HAP-1 (cell line): ENCODE measurements at regions not wholly inside any gene's neighbourhood (a gene's known extent, or its start where the extent isn't known, plus 50 kb on each side); places are given as distances from the start of the nearest gene placed in this dataset.

ENCODE experiments used
- DNase-seq, 2 experiments: peaks; one replicate each; pipeline ENCODE4 v3.0.0-alpha.2; 2016 to 2020; ENCODE audit warnings: low spot score in 2 of 2
- H3K27me3 ChIP-seq: fragments of 250-450 bp; sonication (Bioruptor Pico); 2 replicates; pipeline ENCODE4 v1.5.1; 2020; ENCODE audit warnings: low read depth, mild to moderate bottlenecking, moderate library complexity
- H3K36me3 ChIP-seq: fragments of 250-450 bp; sonication (Bioruptor Pico); replicated peaks from 2 replicates; pipeline ENCODE4 v1.5.1; 2020; ENCODE audit warnings: mild to moderate bottlenecking
- H3K4me1 ChIP-seq: fragments of 250-450 bp; sonication (Bioruptor Pico); 2 replicates; pipeline ENCODE4 v1.5.1; 2020; ENCODE audit warnings: mild to moderate bottlenecking
- H3K4me3 ChIP-seq: fragments of 250-450 bp; sonication (Bioruptor Pico); 2 replicates; pipeline ENCODE4 v1.5.1; 2020; ENCODE audit warnings: mild to moderate bottlenecking, moderate library complexity
- H3K9me3 ChIP-seq: fragments of 250-450 bp; sonication (Bioruptor Pico); 2 replicates; pipeline ENCODE4 v1.5.1; 2020; ENCODE audit warnings: mild to moderate bottlenecking, moderate library complexity
- in situ Hi-C: fragments of 300-500 bp; cut with MboI; formaldehyde crosslinking; loops from 3 replicates; pipeline ENCODE4 v1.14.3; 2020; ENCODE audit warnings: low sequenced_read_pairs, inconsistent platforms, mixed read lengths

GRCh38 chr16:79402920-79403319 is 197.6 kb downstream of the MAF start:
- Histone ChIP-seq H3K4me3 (no peak overlapping the region), H3K36me3 (no peaks in the 10 kb centered on the region), H3K9me3 (no peaks in the 10 kb centered on the region), H3K4me1 (no peaks in the 10 kb centered on the region), H3K27me3 (no peaks in the 10 kb centered on the region)
- in situ Hi-C loops, result no loop called here
- DNase-seq, result no peak

GRCh38 chr16:79402356-79402755 is 198.2 kb downstream of the MAF start:
- Histone ChIP-seq H3K27me3 (no peaks in the 10 kb centered on the region), H3K36me3 (no peaks in the 10 kb centered on the region), H3K4me3 (no peak overlapping the region), H3K4me1 (no peaks in the 10 kb centered on the region), H3K9me3 (no peaks in the 10 kb centered on the region)
- no peak for DNase-seq
- in situ Hi-C loops, result no loop called here

- no peaks in the 10 kb centered on the region for H3K9me3 ChIP-seq
- no peaks in the 10 kb centered on the region for H3K36me3 ChIP-seq
These were observed 198.8 kb downstream of the MAF start for GRCh38 chr16:79401782-79402181.

GRCh38 chr16:79401157-79401556 is 199.4 kb downstream of the MAF start:
- no peak for DNase-seq

More at GRCh38 chr16:79401782-79402181, 198.8 kb downstream of the MAF start:
- no peak for DNase-seq
- Histone ChIP-seq H3K4me1 (no peaks in the 10 kb centered on the region), H3K4me3 (no peak overlapping the region), H3K27me3 (no peaks in the 10 kb centered on the region)
- in situ Hi-C loops, result no loop called here

GRCh38 chr16:79400462-79401149 is 199.9 kb downstream of the MAF start:
- H3K27me3 ChIP-seq, result no peaks in the 10 kb centered on the region
- H3K4me1 ChIP-seq, result no peaks in the 10 kb centered on the region
- no peak overlapping the region for H3K4me3 ChIP-seq
- H3K9me3 ChIP-seq, result no peaks in the 10 kb centered on the region
- H3K36me3 ChIP-seq, result no peaks in the 10 kb centered on the region
- in situ Hi-C loops, result no loop called here
- no peak for DNase-seq

More at GRCh38 chr16:79401157-79401556, 199.4 kb downstream of the MAF start:
- H3K27me3 ChIP-seq, result no peaks in the 10 kb centered on the region
- H3K9me3 ChIP-seq, result no peaks in the 10 kb centered on the region
- in situ Hi-C loops, result no loop called here
- no peaks in the 10 kb centered on the region for H3K4me1 ChIP-seq
- H3K4me3 ChIP-seq, result no peak overlapping the region
- H3K36me3 ChIP-seq, result no peaks in the 10 kb centered on the region

- H3K9me3 ChIP-seq, result no peaks in the 10 kb centered on the region
- no peak overlapping the region for H3K4me3 ChIP-seq
- no peaks in the 10 kb centered on the region for H3K27me3 ChIP-seq
- in situ Hi-C loops, result no loop called here
- no peaks in the 10 kb centered on the region for H3K4me1 ChIP-seq
- H3K36me3 ChIP-seq, result no peaks in the 10 kb centered on the region
- no peak for DNase-seq
These were observed 204.9 kb downstream of the MAF start for GRCh38 chr16:79395591-79395990.

GRCh38 chr16:79394206-79394605 is 206.3 kb downstream of the MAF start:
- no peak overlapping the region for H3K4me3 ChIP-seq
- in situ Hi-C loops, result no loop called here

GRCh38 chr16:79393564-79393963 is 207.0 kb downstream of the MAF start:
- H3K4me3 ChIP-seq, result no peak overlapping the region
- no peaks in the 10 kb centered on the region for H3K27me3 ChIP-seq
- in situ Hi-C loops, result no loop called here
- no peaks in the 10 kb centered on the region for H3K4me1 ChIP-seq
- H3K36me3 ChIP-seq, result no peaks in the 10 kb centered on the region
- no peaks in the 10 kb centered on the region for H3K9me3 ChIP-seq
- no peak for DNase-seq

More at GRCh38 chr16:79394206-79394605, 206.3 kb downstream of the MAF start:
- no peaks in the 10 kb centered on the region for H3K4me1 ChIP-seq
- no peaks in the 10 kb centered on the region for H3K36me3 ChIP-seq
- no peaks in the 10 kb centered on the region for H3K27me3 ChIP-seq
- no peak for DNase-seq
- H3K9me3 ChIP-seq, result no peaks in the 10 kb centered on the region

- DNase-seq, result no peak
- Histone ChIP-seq H3K4me1 (no peaks in the 10 kb centered on the region), H3K27me3 (no peaks in the 10 kb centered on the region), H3K9me3 (no peaks in the 10 kb centered on the region), H3K36me3 (no peaks in the 10 kb centered on the region), H3K4me3 (no peak overlapping the region)
- in situ Hi-C loops, result no loop called here
These were observed 207.4 kb downstream of the MAF start for GRCh38 chr16:79393127-79393526.

GRCh38 chr16:79392081-79392480 is 208.5 kb downstream of the MAF start:
- Histone ChIP-seq H3K4me3 (no peak overlapping the region), H3K9me3 (no peaks in the 10 kb centered on the region), H3K4me1 (no peaks in the 10 kb centered on the region), H3K36me3 (no peaks in the 10 kb centered on the region), H3K27me3 (no peaks in the 10 kb centered on the region)
- in situ Hi-C loops, result no loop called here
- no peak for DNase-seq

- Histone ChIP-seq H3K4me1 (no peaks in the 10 kb centered on the region), H3K27me3 (no peaks in the 10 kb centered on the region), H3K9me3 (no peaks in the 10 kb centered on the region), H3K36me3 (no peaks in the 10 kb centered on the region), H3K4me3 (no peak overlapping the region)
- in situ Hi-C loops, result no loop called here
- DNase-seq, result no peak
These were observed 209.1 kb downstream of the MAF start for GRCh38 chr16:79391395-79391794.

- DNase-seq, result no peak
- Histone ChIP-seq H3K9me3 (no peaks in the 10 kb centered on the region), H3K4me1 (no peaks in the 10 kb centered on the region), H3K27me3 (no peaks in the 10 kb centered on the region), H3K4me3 (no peak overlapping the region), H3K36me3 (no peaks in the 10 kb centered on the region)
- in situ Hi-C loops, result no loop called here
These were observed 210.0 kb downstream of the MAF start for GRCh38 chr16:79390481-79391051.

- Histone ChIP-seq H3K27me3 (no peaks in the 10 kb centered on the region), H3K4me1 (no peaks in the 10 kb centered on the region), H3K36me3 (no peaks in the 10 kb centered on the region), H3K9me3 (no peaks in the 10 kb centered on the region), H3K4me3 (no peak overlapping the region)
- DNase-seq, result no peak
- in situ Hi-C loops, result no loop called here
These were observed 212.1 kb downstream of the MAF start for GRCh38 chr16:79388396-79388795.

GRCh38 chr16:79386299-79386698 is 214.2 kb downstream of the MAF start:
- Histone ChIP-seq H3K4me3 (no peak overlapping the region), H3K36me3 (no peaks in the 10 kb centered on the region), H3K27me3 (no peaks in the 10 kb centered on the region), H3K9me3 (no peaks in the 10 kb centered on the region), H3K4me1 (no peaks in the 10 kb centered on the region)
- no peak for DNase-seq
- in situ Hi-C loops, result no loop called here
